ENCODE measurements at regions not wholly inside any gene's neighbourhood (a gene's known extent, or its start where the extent isn't known, plus 50 kb on each side); places are given as distances from the start of the nearest gene placed in this dataset.
A peak's percentile ranks its signal among the peaks of the same experiment; 100 is the strongest.

DNA sequence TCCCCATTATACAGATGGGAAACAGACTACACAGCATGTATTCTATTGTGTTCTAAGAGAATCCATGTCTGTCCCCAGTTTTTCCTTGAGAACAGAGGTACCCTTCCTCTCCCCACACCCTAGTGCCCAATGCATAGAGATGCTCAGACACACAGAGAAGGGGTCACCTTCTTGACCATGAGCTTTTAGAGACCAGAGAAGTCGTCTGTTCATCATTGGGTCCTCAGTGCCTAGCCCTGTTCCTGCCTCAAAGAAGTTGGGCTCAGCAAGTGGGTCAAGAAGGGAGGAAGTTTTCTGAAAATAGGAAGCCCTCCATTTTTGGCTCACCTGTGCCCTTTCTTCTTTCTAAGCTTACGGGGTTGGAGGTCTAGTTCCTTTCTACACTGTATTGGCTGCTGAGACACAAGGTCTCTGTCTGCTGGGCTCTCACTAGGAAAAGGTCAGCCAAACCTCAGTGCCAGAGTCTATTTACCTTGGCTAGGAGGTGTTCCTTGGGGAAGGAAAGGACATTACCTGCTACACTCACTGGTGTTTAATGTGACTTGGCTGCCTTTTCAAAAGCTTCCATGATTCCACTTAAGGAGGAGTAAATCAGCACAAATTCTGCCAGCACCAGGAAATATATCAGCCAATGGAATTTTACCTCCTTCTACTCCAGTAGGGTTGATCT, 198.5 kb upstream of the PWP1 start:
- peak; percentile 27 to 59 for ATAC-seq
- no peak overlapping the region for H3K27ac ChIP-seq
- TF ChIP-seq, protein P1, sequence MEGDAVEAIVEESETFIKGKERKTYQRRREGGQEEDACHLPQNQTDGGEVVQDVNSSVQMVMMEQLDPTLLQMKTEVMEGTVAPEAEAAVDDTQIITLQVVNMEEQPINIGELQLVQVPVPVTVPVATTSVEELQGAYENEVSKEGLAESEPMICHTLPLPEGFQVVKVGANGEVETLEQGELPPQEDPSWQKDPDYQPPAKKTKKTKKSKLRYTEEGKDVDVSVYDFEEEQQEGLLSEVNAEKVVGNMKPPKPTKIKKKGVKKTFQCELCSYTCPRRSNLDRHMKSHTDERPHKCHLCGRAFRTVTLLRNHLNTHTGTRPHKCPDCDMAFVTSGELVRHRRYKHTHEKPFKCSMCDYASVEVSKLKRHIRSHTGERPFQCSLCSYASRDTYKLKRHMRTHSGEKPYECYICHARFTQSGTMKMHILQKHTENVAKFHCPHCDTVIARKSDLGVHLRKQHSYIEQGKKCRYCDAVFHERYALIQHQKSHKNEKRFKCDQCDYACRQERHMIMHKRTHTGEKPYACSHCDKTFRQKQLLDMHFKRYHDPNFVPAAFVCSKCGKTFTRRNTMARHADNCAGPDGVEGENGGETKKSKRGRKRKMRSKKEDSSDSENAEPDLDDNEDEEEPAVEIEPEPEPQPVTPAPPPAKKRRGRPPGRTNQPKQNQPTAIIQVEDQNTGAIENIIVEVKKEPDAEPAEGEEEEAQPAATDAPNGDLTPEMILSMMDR (IDR thresholded peaks at IDR 0.05), result no peak
- no peak overlapping the region for H3K4me3 ChIP-seq
- no peaks in the 10 kb centered on the region for H3K9me3 ChIP-seq
- no peaks in the 10 kb centered on the region for H3K27me3 ChIP-seq (ENCODE audit: low read depth)
- intact Hi-C loops (cut with DNase I), result no loop called here
- no peak for DNase-seq
- H3K4me1 ChIP-seq, result peaks cover 8% of the 10 kb centered on the region
- no peaks in the 10 kb centered on the region for H3K36me3 ChIP-seq

DNA sequence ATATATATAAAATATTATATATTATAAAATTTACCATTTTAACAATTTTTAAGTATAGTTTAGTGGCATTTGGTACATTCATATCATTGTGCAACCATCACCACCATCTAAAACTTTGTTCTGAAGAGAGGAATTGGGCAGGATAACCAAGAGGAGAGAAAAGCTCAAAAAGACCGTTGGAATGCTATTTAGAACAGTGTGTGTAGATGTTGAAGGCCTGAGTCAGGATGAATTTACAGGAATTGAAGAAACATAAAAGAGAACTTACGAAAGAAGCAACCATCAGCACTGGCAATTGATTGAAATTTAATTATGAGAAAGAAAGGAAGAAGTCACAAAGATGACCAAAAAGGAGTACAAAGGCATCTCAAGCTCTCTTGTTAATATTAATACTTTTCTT, 196.9 kb upstream of the PWP1 start:
- TF ChIP-seq, protein P1 (IDR thresholded peaks at IDR 0.05), result no peak
- intact Hi-C loops (cut with DNase I), result no loop called here
- no peak for ATAC-seq
- no peaks in the 10 kb centered on the region for H3K9me3 ChIP-seq
- DNase-seq, result no peak
- peaks cover 8% of the 10 kb centered on the region for H3K4me1 ChIP-seq
- no peaks in the 10 kb centered on the region for H3K27me3 ChIP-seq (ENCODE audit: low read depth)
- H3K27ac ChIP-seq, result no peak overlapping the region
- no peak overlapping the region for H3K4me3 ChIP-seq
- no peaks in the 10 kb centered on the region for H3K36me3 ChIP-seq

DNA sequence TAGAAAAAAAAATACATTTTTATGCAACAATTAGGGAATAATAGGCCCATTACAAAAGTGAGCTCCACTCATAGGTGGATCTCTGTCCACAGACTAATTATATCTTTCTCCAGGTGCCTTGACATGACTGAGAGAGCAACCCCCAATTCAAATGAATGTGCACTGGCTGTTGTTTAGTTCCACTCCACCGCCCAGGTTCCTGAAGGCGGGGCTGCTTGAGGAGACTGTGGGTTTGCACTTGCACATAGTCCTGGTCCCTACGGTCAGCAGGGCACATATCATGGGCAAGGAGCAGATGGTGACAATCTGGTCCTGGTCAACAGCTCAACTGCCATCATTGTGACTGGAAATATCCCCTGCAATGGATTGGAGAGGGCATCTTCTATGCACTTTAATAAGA, 195.6 kb upstream of the PWP1 start:
- no peak for ATAC-seq
- Histone ChIP-seq H3K9me3 (no peaks in the 10 kb centered on the region), H3K4me1 (peaks cover 8% of the 10 kb centered on the region), H3K4me3 (no peak overlapping the region), H3K27ac (no peak overlapping the region), H3K27me3 (ENCODE audit: low read depth) (no peaks in the 10 kb centered on the region), H3K36me3 (no peaks in the 10 kb centered on the region)
- no peak for DNase-seq
- intact Hi-C loops (cut with DNase I), result no loop called here
- TF ChIP-seq, protein P1 (IDR thresholded peaks at IDR 0.05), result no peak

DNA sequence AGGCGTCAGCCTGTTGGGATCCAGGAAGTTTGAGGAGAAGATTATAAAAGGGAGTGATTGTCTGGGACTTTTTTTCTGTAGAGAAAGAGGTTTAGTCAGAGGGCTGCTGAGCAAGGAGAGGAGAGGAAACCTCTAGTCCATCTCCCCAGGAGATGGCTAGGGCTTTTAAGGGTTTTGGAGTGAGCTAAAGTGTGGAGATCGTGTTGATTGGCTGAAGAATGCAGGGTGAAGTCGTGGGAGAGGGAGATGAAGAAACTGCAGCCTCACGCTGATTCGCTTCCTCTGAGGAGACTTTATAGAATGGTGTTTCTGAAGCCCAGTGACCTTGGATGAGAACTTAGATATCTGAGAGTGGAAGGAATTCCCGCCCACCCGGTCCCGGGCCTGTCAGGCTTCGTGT, 193.7 kb upstream of the PWP1 start:
- no peak for ATAC-seq
- H3K27ac ChIP-seq, result no peak overlapping the region

DNA sequence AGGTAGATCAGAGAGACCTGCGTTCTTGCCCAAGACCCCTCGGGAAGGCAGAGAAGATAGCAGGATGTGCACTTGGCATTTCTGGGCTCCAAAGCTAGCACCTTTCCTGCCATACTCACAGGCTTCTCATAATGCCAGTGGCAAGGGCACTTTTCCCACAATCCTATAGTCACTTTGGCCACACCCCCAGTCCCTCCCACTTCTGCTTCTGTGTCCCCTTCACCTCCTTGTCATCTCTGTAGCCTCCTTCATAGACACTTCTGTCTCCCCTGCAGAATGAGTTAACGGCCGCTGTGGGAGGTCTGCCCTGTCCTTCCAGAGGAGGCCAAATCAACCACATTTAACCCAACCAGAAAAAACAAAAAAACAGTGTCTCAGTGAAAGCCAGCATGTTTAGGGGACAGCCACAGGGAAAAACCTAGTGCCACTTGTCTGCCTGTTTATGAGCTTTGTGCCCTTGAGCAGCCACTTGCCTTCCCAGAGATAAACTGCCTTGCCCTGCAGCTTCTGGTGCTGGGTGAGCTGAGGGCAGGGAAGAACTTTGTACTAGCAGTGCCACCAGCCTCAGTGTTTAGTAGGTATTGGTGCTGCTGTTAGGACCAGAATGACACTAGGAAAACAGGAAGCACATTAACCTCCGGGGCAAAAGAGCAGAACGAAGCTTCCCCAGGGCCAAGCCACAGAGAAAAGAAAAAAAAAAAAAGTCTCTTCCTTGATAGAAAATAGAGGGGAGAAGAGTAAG, 193.0 kb upstream of the PWP1 start:
- ATAC-seq, result no peak
- no peaks in the 10 kb centered on the region for H3K9me3 ChIP-seq

More for the DNA sequence above, 193.7 kb upstream of the PWP1 start:
- intact Hi-C loops (cut with DNase I), result no loop called here
- H3K36me3 ChIP-seq, result no peaks in the 10 kb centered on the region
- no peak overlapping the region for H3K4me3 ChIP-seq
- DNase-seq, result no peak
- TF ChIP-seq, protein P1 (IDR thresholded peaks at IDR 0.05), result no peak
- H3K27me3 ChIP-seq (ENCODE audit: low read depth), result no peaks in the 10 kb centered on the region
- no peaks in the 10 kb centered on the region for H3K4me1 ChIP-seq
- H3K9me3 ChIP-seq, result no peaks in the 10 kb centered on the region

More for the DNA sequence above, 193.0 kb upstream of the PWP1 start:
- Histone ChIP-seq H3K4me1 (no peaks in the 10 kb centered on the region), H3K27me3 (ENCODE audit: low read depth) (no peaks in the 10 kb centered on the region), H3K27ac (no peak overlapping the region), H3K4me3 (no peak overlapping the region), H3K36me3 (no peaks in the 10 kb centered on the region)
- TF ChIP-seq, protein P1 (IDR thresholded peaks at IDR 0.05), result no peak
- DNase-seq, result no peak
- intact Hi-C loops (cut with DNase I), result no loop called here
